WTC11 (cell line): ENCODE measurements at regions not wholly inside any gene's neighbourhood (a gene's known extent, or its start where the extent isn't known, plus 50 kb on each side); places are given as distances from the start of the nearest gene placed in this dataset.

ENCODE experiments used
- ATAC-seq: fragments of 200-7000 bp; cut with Tn5 transposase; 2 replicates; pipeline ENCODE4 v1.10.0; 2021; ENCODE audit warnings: mild to moderate bottlenecking, moderate library complexity
- CTCF ChIA-PET: fragments of 300-600 bp; sonication (Branson Sonifier 250); formaldehyde crosslinking; loops from one replicate; lab custom pipeline; 2021; ENCODE audit warnings: antibody characterized with exemption; lab: Charles Lee
- POLR2A ChIA-PET: fragments of 350-600 bp; sonication (Branson Sonifier 250); formaldehyde crosslinking; loops from one replicate; lab custom pipeline; 2021; ENCODE audit warnings: antibody characterized with exemption; lab: Charles Lee
- DNase-seq: peaks from one replicate; pipeline ENCODE4 v3.0.0; 2021; ENCODE audit warnings: low spot score
- H3K27ac Mint-ChIP-seq: 2 replicates; pipeline ENCODE4 v1.8.0; 2021; ENCODE audit warnings: mixed read lengths
- H3K27me3 Mint-ChIP-seq: 2 replicates; pipeline ENCODE4 v1.8.0; 2021; ENCODE audit warnings: low read depth, mild to moderate bottlenecking, moderate library complexity, mixed read lengths
- H3K36me3 Mint-ChIP-seq: 2 replicates; pipeline ENCODE4 v1.8.0; 2021; ENCODE audit warnings: mixed read lengths
- H3K4me1 Mint-ChIP-seq: 2 replicates; pipeline ENCODE4 v1.8.0; 2022; ENCODE audit warnings: mixed read lengths
- H3K4me3 Mint-ChIP-seq: 2 replicates; pipeline ENCODE4 v1.8.0; 2021; ENCODE audit warnings: mild to moderate bottlenecking, moderate library complexity, mixed read lengths
- H3K9me3 Mint-ChIP-seq: 2 replicates; pipeline ENCODE4 v1.8.0; 2021; ENCODE audit warnings: mixed read lengths
- ATF1 ChIP-seq: sonication (generic); formaldehyde crosslinking; IDR thresholded peaks from 2 replicates; pipeline ENCODE4 v1.8.1; 2023; ENCODE audit warnings: mild to moderate bottlenecking, moderate library complexity, missing genetic modification reagents
- ATF2 ChIP-seq: sonication (generic); formaldehyde crosslinking; IDR thresholded peaks from 2 replicates; pipeline ENCODE4 v1.8.1; 2022; ENCODE audit warnings: low read depth, missing genetic modification reagents, borderline replicate concordance
- GTF2I ChIP-seq: fragments of 250-450 bp; sonication (Bioruptor Pico); conservative IDR thresholded peaks from 2 replicates; pipeline ENCODE4 v1.4.0; 2021; ENCODE audit warnings: mild to moderate bottlenecking
- KAT7 ChIP-seq: sonication (generic); formaldehyde crosslinking; IDR thresholded peaks from 2 replicates; pipeline ENCODE4 v1.8.1; 2023; ENCODE audit warnings: missing genetic modification reagents, mild to moderate bottlenecking, borderline replicate concordance
- MAX ChIP-seq: sonication (generic); formaldehyde crosslinking; IDR thresholded peaks from 2 replicates; pipeline ENCODE4 v1.8.0; 2022; ENCODE audit warnings: mild to moderate bottlenecking, missing genetic modification reagents
- NR2C2 ChIP-seq: sonication (generic); formaldehyde crosslinking; IDR thresholded peaks from 2 replicates; pipeline ENCODE4 v1.8.0; 2022; ENCODE audit warnings: mild to moderate bottlenecking, missing genetic modification reagents
- SMAD4 ChIP-seq: sonication (generic); formaldehyde crosslinking; IDR thresholded peaks from 2 replicates; pipeline ENCODE4 v1.8.0; 2022; ENCODE audit warnings: mild to moderate bottlenecking, missing genetic modification reagents
- TCF7 ChIP-seq: sonication (generic); formaldehyde crosslinking; IDR thresholded peaks from 2 replicates; pipeline ENCODE4 v1.8.0; 2022; ENCODE audit warnings: mild to moderate bottlenecking, low read depth, missing genetic modification reagents, moderate library complexity
- ZNF232 ChIP-seq: sonication (generic); formaldehyde crosslinking; IDR thresholded peaks from 2 replicates; pipeline ENCODE4 v1.8.0; 2022; ENCODE audit warnings: mild to moderate bottlenecking, missing genetic modification reagents
- ZNF671 ChIP-seq: fragments of 250-450 bp; sonication (Bioruptor Pico); IDR thresholded peaks from 2 replicates; pipeline ENCODE4 v1.8.0; 2021; ENCODE audit warnings: mild to moderate bottlenecking
- TF ChIP-seq, protein P1 (sequence below): sonication (generic); formaldehyde crosslinking; IDR thresholded peaks from 2 replicates; pipeline ENCODE4 v1.8.1; 2023; ENCODE audit warnings: mild to moderate bottlenecking, missing genetic modification reagents, borderline replicate concordance
- TF ChIP-seq, protein P2 (sequence below): fragments of 250-450 bp; sonication (Bioruptor Pico); IDR thresholded peaks from 2 replicates; pipeline ENCODE4 v1.8.0; 2021; ENCODE audit warnings: mild to moderate bottlenecking
- TF ChIP-seq, protein P3 (sequence below): sonication (generic); formaldehyde crosslinking; IDR thresholded peaks from 2 replicates; pipeline ENCODE4 v1.8.1; 2023; ENCODE audit warnings: mild to moderate bottlenecking, missing genetic modification reagents
- TF ChIP-seq, protein P4 (sequence below): sonication (generic); formaldehyde crosslinking; IDR thresholded peaks from 2 replicates; pipeline ENCODE4 v1.8.1; 2022; ENCODE audit warnings: low read depth, mild to moderate bottlenecking, moderate library complexity, missing genetic modification reagents, borderline replicate concordance
- TF ChIP-seq, protein P5 (sequence below): sonication (generic); formaldehyde crosslinking; IDR thresholded peaks from 2 replicates; pipeline ENCODE4 v1.8.1; 2022; ENCODE audit warnings: mild to moderate bottlenecking, missing genetic modification reagents, moderate library complexity, borderline replicate concordance
- TF ChIP-seq, protein P6 (sequence below): fragments of 250-450 bp; sonication (Bioruptor Pico); conservative IDR thresholded peaks from 2 replicates; pipeline ENCODE4 v1.9.0; 2021; ENCODE audit warnings: mild to moderate bottlenecking

- TF ChIP-seq, protein P1, sequence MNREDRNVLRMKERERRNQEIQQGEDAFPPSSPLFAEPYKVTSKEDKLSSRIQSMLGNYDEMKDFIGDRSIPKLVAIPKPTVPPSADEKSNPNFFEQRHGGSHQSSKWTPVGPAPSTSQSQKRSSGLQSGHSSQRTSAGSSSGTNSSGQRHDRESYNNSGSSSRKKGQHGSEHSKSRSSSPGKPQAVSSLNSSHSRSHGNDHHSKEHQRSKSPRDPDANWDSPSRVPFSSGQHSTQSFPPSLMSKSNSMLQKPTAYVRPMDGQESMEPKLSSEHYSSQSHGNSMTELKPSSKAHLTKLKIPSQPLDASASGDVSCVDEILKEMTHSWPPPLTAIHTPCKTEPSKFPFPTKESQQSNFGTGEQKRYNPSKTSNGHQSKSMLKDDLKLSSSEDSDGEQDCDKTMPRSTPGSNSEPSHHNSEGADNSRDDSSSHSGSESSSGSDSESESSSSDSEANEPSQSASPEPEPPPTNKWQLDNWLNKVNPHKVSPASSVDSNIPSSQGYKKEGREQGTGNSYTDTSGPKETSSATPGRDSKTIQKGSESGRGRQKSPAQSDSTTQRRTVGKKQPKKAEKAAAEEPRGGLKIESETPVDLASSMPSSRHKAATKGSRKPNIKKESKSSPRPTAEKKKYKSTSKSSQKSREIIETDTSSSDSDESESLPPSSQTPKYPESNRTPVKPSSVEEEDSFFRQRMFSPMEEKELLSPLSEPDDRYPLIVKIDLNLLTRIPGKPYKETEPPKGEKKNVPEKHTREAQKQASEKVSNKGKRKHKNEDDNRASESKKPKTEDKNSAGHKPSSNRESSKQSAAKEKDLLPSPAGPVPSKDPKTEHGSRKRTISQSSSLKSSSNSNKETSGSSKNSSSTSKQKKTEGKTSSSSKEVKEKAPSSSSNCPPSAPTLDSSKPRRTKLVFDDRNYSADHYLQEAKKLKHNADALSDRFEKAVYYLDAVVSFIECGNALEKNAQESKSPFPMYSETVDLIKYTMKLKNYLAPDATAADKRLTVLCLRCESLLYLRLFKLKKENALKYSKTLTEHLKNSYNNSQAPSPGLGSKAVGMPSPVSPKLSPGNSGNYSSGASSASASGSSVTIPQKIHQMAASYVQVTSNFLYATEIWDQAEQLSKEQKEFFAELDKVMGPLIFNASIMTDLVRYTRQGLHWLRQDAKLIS (CRISPR knock-in tag): no peak
- TF ChIP-seq ATF1 (CRISPR knock-in tag) (no peak), TCF7 (CRISPR knock-in tag) (no peak)
- TF ChIP-seq, protein P2, sequence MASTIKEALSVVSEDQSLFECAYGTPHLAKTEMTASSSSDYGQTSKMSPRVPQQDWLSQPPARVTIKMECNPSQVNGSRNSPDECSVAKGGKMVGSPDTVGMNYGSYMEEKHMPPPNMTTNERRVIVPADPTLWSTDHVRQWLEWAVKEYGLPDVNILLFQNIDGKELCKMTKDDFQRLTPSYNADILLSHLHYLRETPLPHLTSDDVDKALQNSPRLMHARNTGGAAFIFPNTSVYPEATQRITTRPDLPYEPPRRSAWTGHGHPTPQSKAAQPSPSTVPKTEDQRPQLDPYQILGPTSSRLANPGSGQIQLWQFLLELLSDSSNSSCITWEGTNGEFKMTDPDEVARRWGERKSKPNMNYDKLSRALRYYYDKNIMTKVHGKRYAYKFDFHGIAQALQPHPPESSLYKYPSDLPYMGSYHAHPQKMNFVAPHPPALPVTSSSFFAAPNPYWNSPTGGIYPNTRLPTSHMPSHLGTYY: no peak
- TF ChIP-seq, protein P3, sequence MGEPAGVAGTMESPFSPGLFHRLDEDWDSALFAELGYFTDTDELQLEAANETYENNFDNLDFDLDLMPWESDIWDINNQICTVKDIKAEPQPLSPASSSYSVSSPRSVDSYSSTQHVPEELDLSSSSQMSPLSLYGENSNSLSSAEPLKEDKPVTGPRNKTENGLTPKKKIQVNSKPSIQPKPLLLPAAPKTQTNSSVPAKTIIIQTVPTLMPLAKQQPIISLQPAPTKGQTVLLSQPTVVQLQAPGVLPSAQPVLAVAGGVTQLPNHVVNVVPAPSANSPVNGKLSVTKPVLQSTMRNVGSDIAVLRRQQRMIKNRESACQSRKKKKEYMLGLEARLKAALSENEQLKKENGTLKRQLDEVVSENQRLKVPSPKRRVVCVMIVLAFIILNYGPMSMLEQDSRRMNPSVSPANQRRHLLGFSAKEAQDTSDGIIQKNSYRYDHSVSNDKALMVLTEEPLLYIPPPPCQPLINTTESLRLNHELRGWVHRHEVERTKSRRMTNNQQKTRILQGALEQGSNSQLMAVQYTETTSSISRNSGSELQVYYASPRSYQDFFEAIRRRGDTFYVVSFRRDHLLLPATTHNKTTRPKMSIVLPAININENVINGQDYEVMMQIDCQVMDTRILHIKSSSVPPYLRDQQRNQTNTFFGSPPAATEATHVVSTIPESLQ (CRISPR knock-in tag): no peak
- TF ChIP-seq, protein P4, sequence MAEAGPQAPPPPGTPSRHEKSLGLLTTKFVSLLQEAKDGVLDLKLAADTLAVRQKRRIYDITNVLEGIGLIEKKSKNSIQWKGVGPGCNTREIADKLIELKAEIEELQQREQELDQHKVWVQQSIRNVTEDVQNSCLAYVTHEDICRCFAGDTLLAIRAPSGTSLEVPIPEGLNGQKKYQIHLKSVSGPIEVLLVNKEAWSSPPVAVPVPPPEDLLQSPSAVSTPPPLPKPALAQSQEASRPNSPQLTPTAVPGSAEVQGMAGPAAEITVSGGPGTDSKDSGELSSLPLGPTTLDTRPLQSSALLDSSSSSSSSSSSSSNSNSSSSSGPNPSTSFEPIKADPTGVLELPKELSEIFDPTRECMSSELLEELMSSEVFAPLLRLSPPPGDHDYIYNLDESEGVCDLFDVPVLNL (CRISPR knock-in tag): no peak
Observed at GRCh38 chr10:57460540-57460939, 807.2 kb downstream of the IPMK start (continued).

DNA sequence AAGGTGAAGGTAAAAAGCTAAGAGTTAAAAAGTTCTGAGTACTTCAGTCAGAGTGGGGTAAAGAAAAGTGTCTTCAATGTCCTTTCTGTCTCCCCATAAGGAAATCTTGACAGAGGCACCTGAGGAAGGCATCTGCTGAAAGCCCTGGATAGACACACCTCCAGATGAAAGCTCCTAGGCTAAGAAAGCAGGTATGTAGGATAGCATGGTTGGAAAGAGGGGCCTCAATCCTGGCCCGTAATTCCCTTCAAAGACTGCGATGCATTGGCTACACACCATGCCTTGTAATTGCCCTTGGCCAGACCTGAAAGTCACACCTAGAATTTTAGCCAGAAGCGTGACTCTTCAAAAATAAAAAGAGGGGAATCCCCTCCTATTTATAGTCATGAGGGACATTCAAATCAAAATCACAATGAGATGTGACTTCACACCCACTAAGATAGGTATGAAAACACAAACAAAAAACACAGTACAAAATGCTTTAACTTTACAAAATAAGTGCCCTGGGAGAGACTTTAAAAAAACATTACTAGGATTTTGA, 809.7 kb downstream of the IPMK start:
- H3K27me3 Mint-ChIP-seq: no peaks in the 10 kb centered on the region
- H3K27ac Mint-ChIP-seq: no peak overlapping the region
- no peak for TF ChIP-seq NR2C2 (CRISPR knock-in tag)
- TF ChIP-seq, protein P4 (CRISPR knock-in tag): no peak
- TF ChIP-seq, protein P3 (CRISPR knock-in tag): no peak
- no peak for TF ChIP-seq ATF1 (CRISPR knock-in tag)
- no peak for TF ChIP-seq ZNF671 (CRISPR knock-in tag)
- TF ChIP-seq GTF2I (CRISPR knock-in tag): no peak
- TF ChIP-seq, protein P5, sequence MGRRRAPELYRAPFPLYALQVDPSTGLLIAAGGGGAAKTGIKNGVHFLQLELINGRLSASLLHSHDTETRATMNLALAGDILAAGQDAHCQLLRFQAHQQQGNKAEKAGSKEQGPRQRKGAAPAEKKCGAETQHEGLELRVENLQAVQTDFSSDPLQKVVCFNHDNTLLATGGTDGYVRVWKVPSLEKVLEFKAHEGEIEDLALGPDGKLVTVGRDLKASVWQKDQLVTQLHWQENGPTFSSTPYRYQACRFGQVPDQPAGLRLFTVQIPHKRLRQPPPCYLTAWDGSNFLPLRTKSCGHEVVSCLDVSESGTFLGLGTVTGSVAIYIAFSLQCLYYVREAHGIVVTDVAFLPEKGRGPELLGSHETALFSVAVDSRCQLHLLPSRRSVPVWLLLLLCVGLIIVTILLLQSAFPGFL: no peak
- no peak for TF ChIP-seq KAT7 (CRISPR knock-in tag)
- no peak for TF ChIP-seq MAX (CRISPR knock-in tag)
- TF ChIP-seq, protein P6, sequence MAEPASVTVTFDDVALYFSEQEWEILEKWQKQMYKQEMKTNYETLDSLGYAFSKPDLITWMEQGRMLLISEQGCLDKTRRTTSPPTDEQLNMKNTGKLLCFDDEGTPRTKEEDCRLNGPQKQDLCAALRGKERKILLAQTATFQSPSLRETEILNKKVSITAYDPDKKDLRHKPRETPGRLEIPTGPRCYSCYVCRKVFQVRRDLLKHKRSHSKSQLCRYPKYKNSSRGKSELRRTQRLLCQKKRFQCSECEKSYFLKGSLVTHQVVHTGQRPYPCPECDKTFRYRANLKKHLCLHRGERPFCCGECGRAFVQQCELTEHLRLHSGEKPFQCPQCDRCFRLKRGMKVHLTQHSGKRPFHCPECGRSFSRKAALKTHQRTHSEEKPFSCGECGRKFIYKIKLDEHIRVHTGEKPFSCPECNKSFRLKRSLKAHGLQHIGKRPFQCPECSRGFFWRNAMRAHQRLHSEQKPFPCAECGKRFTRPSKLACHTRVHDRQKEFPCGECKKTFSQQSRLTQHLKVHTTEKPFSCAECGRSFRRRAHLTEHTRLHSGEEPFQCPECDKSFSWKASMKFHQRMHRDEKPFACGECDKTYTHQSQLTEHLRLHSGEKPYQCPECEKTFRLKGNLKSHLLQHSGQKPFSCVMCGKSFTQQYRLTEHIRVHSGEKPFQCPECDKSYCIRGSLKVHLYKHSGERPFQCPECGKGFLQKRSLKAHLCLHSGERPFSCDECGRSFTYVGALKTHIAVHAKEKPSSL (CRISPR knock-in tag): no peak
- no peak for TF ChIP-seq ATF2 (CRISPR knock-in tag)
- TF ChIP-seq SMAD4 (CRISPR knock-in tag): no peak
- no peak for TF ChIP-seq ZNF232 (CRISPR knock-in tag)
- ATAC-seq (peak; percentile 52; the same call in 1 of the 2 replicates), DNase-seq (no peak)
- H3K9me3 Mint-ChIP-seq: no peaks in the 10 kb centered on the region
- ChIA-PET CTCF (no interaction called here), POLR2A (no interaction called here)
- no peak overlapping the region for H3K4me3 Mint-ChIP-seq
- no peaks in the 10 kb centered on the region for H3K36me3 Mint-ChIP-seq
- peaks cover 8% of the 10 kb centered on the region for H3K4me1 Mint-ChIP-seq
